ENCODE measurements at regions not wholly inside any gene's neighbourhood (a gene's known extent, or its start where the extent isn't known, plus 50 kb on each side); places are given as distances from the start of the nearest gene placed in this dataset.
"Not testable (repeated sequence)": the region's sequence is repeated elsewhere in the genome, so short reads cannot be mapped to it uniquely, and the experiment has no call there.

GRCh38 chr2:143926736-143927135 is 593.2 kb downstream of the ZEB2 start:
- Histone ChIP-seq H3K9me3 (replicated peaks) (no peaks in the 10 kb centered on the region), H3K4me3 (no peak overlapping the region)
- intact Hi-C loops (cut with micrococcal nuclease) = no loop called here

GRCh38 chr2:143922261-143922830 is 597.6 kb downstream of the ZEB2 start:
- intact Hi-C loops (cut with micrococcal nuclease); H3K27me3 ChIP-seq (ENCODE audit: low read depth); DNase-seq: not testable (repeated sequence)

More at GRCh38 chr2:143926736-143927135, 593.2 kb downstream of the ZEB2 start:
- H3K27me3 ChIP-seq (ENCODE audit: low read depth) = no peaks in the 10 kb centered on the region
- H3K4me1 ChIP-seq = no peaks in the 10 kb centered on the region
- no peak for TF ChIP-seq CTCF (IDR thresholded peaks at IDR 0.05; ENCODE audit: borderline replicate concordance)
- no peaks in the 10 kb centered on the region for H3K36me3 ChIP-seq
- DNase-seq = no peak
- H3K27ac ChIP-seq (replicated peaks) = no peak overlapping the region

GRCh38 chr2:143918465-143918989 is 601.4 kb downstream of the ZEB2 start:
- DNase-seq = no peak
- no peaks in the 10 kb centered on the region for H3K27me3 ChIP-seq (ENCODE audit: low read depth)
- H3K36me3 ChIP-seq = no peaks in the 10 kb centered on the region
- no peak for TF ChIP-seq CTCF (IDR thresholded peaks at IDR 0.05; ENCODE audit: borderline replicate concordance)
- peaks cover 20% of the 10 kb centered on the region for H3K9me3 ChIP-seq (replicated peaks)
- H3K27ac ChIP-seq (replicated peaks) = no peak overlapping the region
- no peaks in the 10 kb centered on the region for H3K4me1 ChIP-seq
- intact Hi-C loops (cut with micrococcal nuclease) = no loop called here
- H3K4me3 ChIP-seq = no peak overlapping the region

More at GRCh38 chr2:143922261-143922830, 597.6 kb downstream of the ZEB2 start:
- peaks cover 20% of the 10 kb centered on the region for H3K9me3 ChIP-seq (replicated peaks)
- H3K4me3 ChIP-seq; H3K36me3 ChIP-seq; H3K27ac ChIP-seq (replicated peaks); H3K4me1 ChIP-seq: not testable (repeated sequence)

GRCh38 chr2:143916781-143917180 is 603.1 kb downstream of the ZEB2 start:
- Histone ChIP-seq H3K36me3 (no peaks in the 10 kb centered on the region), H3K27ac (replicated peaks) (no peak overlapping the region), H3K27me3 (ENCODE audit: low read depth) (no peaks in the 10 kb centered on the region), H3K4me1 (no peaks in the 10 kb centered on the region), H3K4me3 (no peak overlapping the region), H3K9me3 (replicated peaks) (peaks cover 20% of the 10 kb centered on the region)
- TF ChIP-seq CTCF (IDR thresholded peaks at IDR 0.05; ENCODE audit: borderline replicate concordance) = no peak
- DNase-seq = no peak
- intact Hi-C loops (cut with micrococcal nuclease) = no loop called here

- H3K27ac ChIP-seq (replicated peaks) = no peak overlapping the region
- H3K9me3 ChIP-seq (replicated peaks) = no peaks in the 10 kb centered on the region
- no peak for DNase-seq
- intact Hi-C loops (cut with micrococcal nuclease) = no loop called here
- no peaks in the 10 kb centered on the region for H3K27me3 ChIP-seq (ENCODE audit: low read depth)
- no peak for TF ChIP-seq CTCF (IDR thresholded peaks at IDR 0.05; ENCODE audit: borderline replicate concordance)
- H3K4me3 ChIP-seq = no peak overlapping the region
- no peaks in the 10 kb centered on the region for H3K36me3 ChIP-seq
- no peaks in the 10 kb centered on the region for H3K4me1 ChIP-seq
These were observed 610.2 kb downstream of the ZEB2 start for GRCh38 chr2:143909577-143910353.

GRCh38 chr2:143908843-143909242 is 611.1 kb downstream of the ZEB2 start:
- no peak overlapping the region for H3K27ac ChIP-seq (replicated peaks)
- no peak for TF ChIP-seq CTCF (IDR thresholded peaks at IDR 0.05; ENCODE audit: borderline replicate concordance)
- DNase-seq = no peak
- no peaks in the 10 kb centered on the region for H3K36me3 ChIP-seq
- no peaks in the 10 kb centered on the region for H3K4me1 ChIP-seq
- H3K9me3 ChIP-seq (replicated peaks) = no peaks in the 10 kb centered on the region
- intact Hi-C loops (cut with micrococcal nuclease) = no loop called here
- no peaks in the 10 kb centered on the region for H3K27me3 ChIP-seq (ENCODE audit: low read depth)
- H3K4me3 ChIP-seq = no peak overlapping the region
